ENCODE measurements at regions not wholly inside any gene's neighbourhood (a gene's known extent, or its start where the extent isn't known, plus 50 kb on each side); places are given as distances from the start of the nearest gene placed in this dataset.

- H3K27ac Mint-ChIP-seq = no peak overlapping the region
- H3K36me3 Mint-ChIP-seq (ENCODE audit: low read depth) = no peaks in the 10 kb centered on the region
Observed at GRCh38 chr4:59956366-59956765, 1243.8 kb upstream of the ADGRL3 start.

DNA sequence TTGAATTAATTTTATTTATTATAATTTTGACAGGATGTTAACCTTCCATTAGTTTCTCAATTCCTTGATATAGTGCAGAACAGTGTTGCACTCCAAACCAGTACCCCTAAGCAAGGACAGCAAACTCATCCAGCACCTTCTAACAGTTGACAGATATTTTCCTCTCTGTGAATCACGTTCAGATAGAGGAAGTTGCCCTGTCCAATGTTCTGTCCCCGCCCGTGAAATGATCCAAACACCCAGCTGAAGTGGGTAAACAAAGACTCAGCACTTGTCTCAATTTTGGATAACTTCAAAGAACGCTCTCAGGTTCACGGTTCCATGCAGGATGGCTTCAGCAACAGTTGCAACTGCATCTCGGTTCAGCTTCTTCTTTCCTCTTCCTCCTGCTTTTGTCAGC, 1240.0 kb upstream of the ADGRL3 start:
- Mint-ChIP-seq H3K27ac (no peak overlapping the region), H3K4me1 (ENCODE audit: low read depth) (no peaks in the 10 kb centered on the region), H3K9me3 (peaks cover 20% of the 10 kb centered on the region), H3K36me3 (ENCODE audit: low read depth) (no peaks in the 10 kb centered on the region), H3K27me3 (ENCODE audit: low read depth) (no peaks in the 10 kb centered on the region), H3K4me3 (ENCODE audit: low read depth) (no peak overlapping the region)
- DNase-seq (ENCODE audit: low spot score) = no peak
- intact Hi-C loops (cut with micrococcal nuclease) = no loop called here

More at GRCh38 chr4:59956366-59956765, 1243.8 kb upstream of the ADGRL3 start:
- Mint-ChIP-seq H3K9me3 (peaks cover 22% of the 10 kb centered on the region), H3K27me3 (ENCODE audit: low read depth) (no peaks in the 10 kb centered on the region), H3K4me3 (ENCODE audit: low read depth) (no peak overlapping the region), H3K4me1 (ENCODE audit: low read depth) (no peaks in the 10 kb centered on the region)
- intact Hi-C loops (cut with micrococcal nuclease) = no loop called here
- DNase-seq (ENCODE audit: low spot score) = no peak

GRCh38 chr4:59966758-59967157, 1233.4 kb upstream of the ADGRL3 start:
- H3K4me1 Mint-ChIP-seq (ENCODE audit: low read depth) = no peaks in the 10 kb centered on the region
- H3K27ac Mint-ChIP-seq = no peak overlapping the region
- H3K9me3 Mint-ChIP-seq = peaks cover 35% of the 10 kb centered on the region
- no peak for DNase-seq (ENCODE audit: low spot score)
- intact Hi-C loops (cut with micrococcal nuclease) = no loop called here
- H3K27me3 Mint-ChIP-seq (ENCODE audit: low read depth) = no peaks in the 10 kb centered on the region
- no peaks in the 10 kb centered on the region for H3K36me3 Mint-ChIP-seq (ENCODE audit: low read depth)
- no peak overlapping the region for H3K4me3 Mint-ChIP-seq (ENCODE audit: low read depth)

- Mint-ChIP-seq H3K9me3 (peaks cover 26% of the 10 kb centered on the region), H3K27ac (no peak overlapping the region), H3K36me3 (ENCODE audit: low read depth) (no peaks in the 10 kb centered on the region), H3K27me3 (ENCODE audit: low read depth) (no peaks in the 10 kb centered on the region), H3K4me1 (ENCODE audit: low read depth) (no peaks in the 10 kb centered on the region), H3K4me3 (ENCODE audit: low read depth) (no peak overlapping the region)
- DNase-seq (ENCODE audit: low spot score) = no peak
- intact Hi-C loops (cut with micrococcal nuclease) = no loop called here
Observed at GRCh38 chr4:59968796-59969195, 1231.3 kb upstream of the ADGRL3 start.

DNA sequence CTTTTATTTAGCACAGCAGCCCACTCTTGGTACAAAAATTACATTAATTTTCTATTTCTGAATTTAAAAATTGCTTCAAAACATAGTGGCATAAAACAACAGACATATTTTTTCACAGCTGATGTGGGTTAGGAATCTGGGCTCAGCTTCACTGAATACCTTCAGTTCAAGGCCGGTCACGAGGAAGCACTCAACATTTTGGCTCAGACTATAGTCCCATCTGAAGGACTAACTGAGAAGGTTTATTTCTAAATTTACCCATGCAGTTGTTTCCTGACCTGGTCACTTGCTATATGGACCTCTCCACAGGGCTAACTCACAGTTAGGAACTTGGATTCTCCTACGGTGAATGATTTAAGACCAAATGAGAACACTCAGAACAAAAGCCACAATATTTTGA, 1230.2 kb upstream of the ADGRL3 start:
- Mint-ChIP-seq H3K4me1 (ENCODE audit: low read depth) (no peaks in the 10 kb centered on the region), H3K27ac (no peak overlapping the region), H3K4me3 (ENCODE audit: low read depth) (no peak overlapping the region), H3K9me3 (peaks cover 26% of the 10 kb centered on the region), H3K27me3 (ENCODE audit: low read depth) (no peaks in the 10 kb centered on the region), H3K36me3 (ENCODE audit: low read depth) (no peaks in the 10 kb centered on the region)
- intact Hi-C loops (cut with micrococcal nuclease) = no loop called here
- no peak for DNase-seq (ENCODE audit: low spot score)

GRCh38 chr4:59971952-59972351, 1228.2 kb upstream of the ADGRL3 start:
- Mint-ChIP-seq H3K9me3 (peaks cover 26% of the 10 kb centered on the region), H3K27me3 (ENCODE audit: low read depth) (no peaks in the 10 kb centered on the region), H3K4me1 (ENCODE audit: low read depth) (no peaks in the 10 kb centered on the region), H3K4me3 (ENCODE audit: low read depth) (no peak overlapping the region), H3K27ac (no peak overlapping the region), H3K36me3 (ENCODE audit: low read depth) (no peaks in the 10 kb centered on the region)
- DNase-seq (ENCODE audit: low spot score) = no peak
- intact Hi-C loops (cut with micrococcal nuclease) = no loop called here

DNA sequence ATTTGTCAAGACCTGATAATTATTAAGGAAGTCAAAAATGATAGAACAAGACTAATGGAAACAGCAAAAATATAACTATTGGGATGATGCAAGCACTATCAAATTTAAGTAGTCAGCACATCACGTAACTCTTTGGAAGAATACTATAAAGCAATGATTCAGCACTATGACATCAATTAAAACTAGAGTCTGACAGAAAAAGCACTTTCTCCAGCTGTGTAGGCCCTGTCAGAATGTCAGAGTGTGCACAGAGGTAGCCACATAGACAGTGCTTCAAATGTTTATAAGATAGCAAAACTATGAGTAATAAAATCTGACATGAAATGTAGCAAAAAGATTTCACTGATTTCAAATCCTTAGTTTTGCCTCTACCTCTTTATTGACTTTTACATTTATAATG, 1226.6 kb upstream of the ADGRL3 start:
- Mint-ChIP-seq H3K9me3 (peaks cover 13% of the 10 kb centered on the region), H3K4me1 (ENCODE audit: low read depth) (no peaks in the 10 kb centered on the region)

GRCh38 chr4:59979061-59979460, 1221.1 kb upstream of the ADGRL3 start:
- intact Hi-C loops (cut with micrococcal nuclease) = no loop called here
- Mint-ChIP-seq H3K9me3 (peaks cover 20% of the 10 kb centered on the region), H3K27me3 (ENCODE audit: low read depth) (no peaks in the 10 kb centered on the region), H3K4me3 (ENCODE audit: low read depth) (no peak overlapping the region), H3K27ac (no peak overlapping the region), H3K36me3 (ENCODE audit: low read depth) (no peaks in the 10 kb centered on the region), H3K4me1 (ENCODE audit: low read depth) (no peaks in the 10 kb centered on the region)
- no peak for DNase-seq (ENCODE audit: low spot score)

More for the DNA sequence above, 1226.6 kb upstream of the ADGRL3 start:
- Mint-ChIP-seq H3K27me3 (ENCODE audit: low read depth) (no peaks in the 10 kb centered on the region), H3K36me3 (ENCODE audit: low read depth) (no peaks in the 10 kb centered on the region), H3K4me3 (ENCODE audit: low read depth) (no peak overlapping the region), H3K27ac (no peak overlapping the region)
- intact Hi-C loops (cut with micrococcal nuclease) = no loop called here
- DNase-seq (ENCODE audit: low spot score) = no peak

DNA sequence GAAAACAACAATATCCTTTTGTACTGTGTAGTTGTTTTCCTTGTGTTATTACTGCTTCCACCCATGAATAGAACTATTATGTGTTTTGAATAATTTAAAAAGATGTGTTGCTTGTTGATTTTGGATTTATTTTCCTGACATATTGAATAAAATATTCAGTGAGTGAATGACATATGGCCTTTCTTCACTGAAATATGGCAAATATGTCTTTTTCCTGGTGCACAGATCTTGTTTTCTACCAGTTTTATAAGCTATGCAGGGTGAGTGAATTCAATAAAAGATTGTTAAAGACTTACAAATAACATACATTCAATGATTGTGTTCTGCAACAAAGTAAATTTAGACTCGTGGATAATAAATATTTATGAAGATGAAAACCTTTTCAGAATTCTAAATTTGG, 1216.3 kb upstream of the ADGRL3 start:
- no peak overlapping the region for H3K4me3 Mint-ChIP-seq (ENCODE audit: low read depth)
- H3K9me3 Mint-ChIP-seq = peaks cover 28% of the 10 kb centered on the region
- H3K4me1 Mint-ChIP-seq (ENCODE audit: low read depth) = no peaks in the 10 kb centered on the region
- no peaks in the 10 kb centered on the region for H3K36me3 Mint-ChIP-seq (ENCODE audit: low read depth)
- no peaks in the 10 kb centered on the region for H3K27me3 Mint-ChIP-seq (ENCODE audit: low read depth)
- no peak for DNase-seq (ENCODE audit: low spot score)
- H3K27ac Mint-ChIP-seq = no peak overlapping the region
- intact Hi-C loops (cut with micrococcal nuclease) = no loop called here

- Mint-ChIP-seq H3K36me3 (ENCODE audit: low read depth) (no peaks in the 10 kb centered on the region), H3K4me1 (ENCODE audit: low read depth) (no peaks in the 10 kb centered on the region), H3K9me3 (peaks cover 22% of the 10 kb centered on the region), H3K4me3 (ENCODE audit: low read depth) (no peak overlapping the region), H3K27me3 (ENCODE audit: low read depth) (no peaks in the 10 kb centered on the region), H3K27ac (no peak overlapping the region)
- intact Hi-C loops (cut with micrococcal nuclease) = no loop called here
- DNase-seq (ENCODE audit: low spot score) = no peak
Observed at GRCh38 chr4:59987289-59987688, 1212.8 kb upstream of the ADGRL3 start.

- H3K9me3 Mint-ChIP-seq = peaks cover 38% of the 10 kb centered on the region
- intact Hi-C loops (cut with micrococcal nuclease) = no loop called here
Observed at GRCh38 chr4:59994118-59994517, 1206.0 kb upstream of the ADGRL3 start.

GRCh38 chr4:60002603-60003337, 1197.4 kb upstream of the ADGRL3 start:
- H3K27me3 Mint-ChIP-seq (ENCODE audit: low read depth) = no peaks in the 10 kb centered on the region
- H3K4me1 Mint-ChIP-seq (ENCODE audit: low read depth) = no peaks in the 10 kb centered on the region
- H3K4me3 Mint-ChIP-seq (ENCODE audit: low read depth) = no peak overlapping the region
- H3K27ac Mint-ChIP-seq = no peak overlapping the region
- peaks cover 36% of the 10 kb centered on the region for H3K9me3 Mint-ChIP-seq
- no peaks in the 10 kb centered on the region for H3K36me3 Mint-ChIP-seq (ENCODE audit: low read depth)
- intact Hi-C loops (cut with micrococcal nuclease) = no loop called here
- no peak for DNase-seq (ENCODE audit: low spot score)

More at GRCh38 chr4:59994118-59994517, 1206.0 kb upstream of the ADGRL3 start:
- Mint-ChIP-seq H3K4me3 (ENCODE audit: low read depth) (no peak overlapping the region), H3K27ac (no peak overlapping the region), H3K36me3 (ENCODE audit: low read depth) (no peaks in the 10 kb centered on the region), H3K27me3 (ENCODE audit: low read depth) (no peaks in the 10 kb centered on the region), H3K4me1 (ENCODE audit: low read depth) (no peaks in the 10 kb centered on the region)
- DNase-seq (ENCODE audit: low spot score) = no peak

GRCh38 chr4:60013464-60014184, 1186.5 kb upstream of the ADGRL3 start:
- Mint-ChIP-seq H3K27ac (no peak overlapping the region), H3K4me1 (ENCODE audit: low read depth) (no peaks in the 10 kb centered on the region), H3K4me3 (ENCODE audit: low read depth) (no peak overlapping the region), H3K9me3 (peaks cover 27% of the 10 kb centered on the region), H3K27me3 (ENCODE audit: low read depth) (no peaks in the 10 kb centered on the region), H3K36me3 (ENCODE audit: low read depth) (no peaks in the 10 kb centered on the region)
- intact Hi-C loops (cut with micrococcal nuclease) = no loop called here
- DNase-seq (ENCODE audit: low spot score) = no peak

Data from activated T-helper 2 cell treated with anti-CD3 and anti-CD28 coated beads, Interferon-gamma antibody, Interleukin-2, Interleukin-4, amounts not matched to agents 10 μg/mL and 5 μg/mL and 100 μg/mL, durations not matched to agents 14 hours and 24 hours and 36 hours (primary cell).